Activated CD4-positive, alpha-beta memory T cell treated with anti-CD3 and anti-CD28 coated beads for 36 hours (primary cell): ENCODE measurements at regions not wholly inside any gene's neighbourhood (a gene's known extent, or its start where the extent isn't known, plus 50 kb on each side); places are given as distances from the start of the nearest gene placed in this dataset.

Experiments used
- CTCF ChIA-PET: fragments of 350-600 bp; sonication (Branson Sonifier 250); formaldehyde crosslinking; loops from one replicate; lab custom pipeline; 2021; ENCODE audit warnings: antibody characterized with exemption, inconsistent platforms; lab: Charles Lee
- POLR2A ChIA-PET: fragments of 350-600 bp; sonication (Branson Sonifier 250); formaldehyde crosslinking; loops from one replicate; lab custom pipeline; 2021; ENCODE audit warnings: antibody characterized with exemption; lab: Charles Lee
- DNase-seq: peaks from one replicate; pipeline ENCODE4 v3.0.0-alpha.2; 2020
- H3K27ac Mint-ChIP-seq: one replicate; pipeline ENCODE4 v1.8.0; 2021; ENCODE audit warnings: mixed read lengths
- H3K27me3 Mint-ChIP-seq: one replicate; pipeline ENCODE4 v1.8.0; 2021; ENCODE audit warnings: mixed read lengths
- H3K36me3 Mint-ChIP-seq: one replicate; pipeline ENCODE4 v1.8.0; 2021; ENCODE audit warnings: mixed read lengths
- H3K4me1 Mint-ChIP-seq: one replicate; pipeline ENCODE4 v1.8.0; 2021; ENCODE audit warnings: low read depth, mixed read lengths
- H3K4me3 Mint-ChIP-seq: one replicate; pipeline ENCODE4 v1.8.0; 2021; ENCODE audit warnings: mild to moderate bottlenecking, mixed read lengths
- H3K9me3 Mint-ChIP-seq: one replicate; pipeline ENCODE4 v1.8.0; 2021; ENCODE audit warnings: mixed read lengths
- intact Hi-C: fragments of 100-400 bp; cut with micrococcal nuclease; formaldehyde crosslinking; loops from one replicate; pipeline ENCODE4 v1.15.1; 2023

DNA sequence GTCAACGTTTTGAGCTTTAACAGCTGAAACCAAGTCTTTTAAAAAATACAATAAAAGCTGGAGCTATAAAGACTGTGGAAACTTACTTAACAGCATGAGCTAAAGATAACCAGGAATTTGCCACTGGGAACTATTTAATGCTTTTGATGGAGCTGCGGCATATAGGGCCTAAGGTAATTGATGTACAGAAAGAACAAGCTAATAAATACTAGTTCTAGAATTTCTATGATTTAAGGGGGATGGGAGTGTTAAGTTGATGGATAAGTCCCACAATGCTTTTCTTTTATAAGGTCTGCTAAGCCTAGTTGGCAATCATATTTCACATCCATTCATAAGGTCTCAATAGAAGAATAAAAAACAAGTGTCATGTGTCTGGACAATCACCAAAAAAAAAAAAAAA is 334.0 kb upstream of the DMAC1 start:
- Mint-ChIP-seq H3K27me3 (peaks cover 6% of the 10 kb centered on the region), H3K4me1 (no peaks in the 10 kb centered on the region), H3K36me3 (no peaks in the 10 kb centered on the region), H3K27ac (no peak overlapping the region), H3K9me3 (no peaks in the 10 kb centered on the region), H3K4me3 (no peak overlapping the region)
- intact Hi-C loops = no loop called here
- DNase-seq = no peak
- ChIA-PET CTCF (no interaction called here), POLR2A (no interaction called here)

- Mint-ChIP-seq H3K4me3 (no peak overlapping the region), H3K36me3 (no peaks in the 10 kb centered on the region), H3K4me1 (peaks cover 17% of the 10 kb centered on the region), H3K9me3 (no peaks in the 10 kb centered on the region), H3K27ac (peak overlapping the region; percentile 44), H3K27me3 (no peaks in the 10 kb centered on the region)
- intact Hi-C loops = loop anchor here (1.0 to 5.0 kb wide), 3 partner anchors 72 to 316 kb away; no protein-coding TSS in a partner anchor
- ChIA-PET POLR2A (no interaction called here), CTCF (interaction anchor here (0.8 kb wide), 1 partner anchor 134 kb away, joined by 3 read pairs; no protein-coding TSS in a partner anchor)
- peak; percentile 18 for DNase-seq
Observed at GRCh38 chr9:8115570-8115969, 316.0 kb upstream of the DMAC1 start.

GRCh38 chr9:8114826-8115225 is 315.2 kb upstream of the DMAC1 start:
- ChIA-PET POLR2A (no interaction called here), CTCF (no interaction called here)
- peak overlapping the region; percentile 14 for H3K27ac Mint-ChIP-seq
- H3K36me3 Mint-ChIP-seq = no peaks in the 10 kb centered on the region
- intact Hi-C loops = loop anchor here (1.0 to 5.0 kb wide), 3 partner anchors 72 to 316 kb away; no protein-coding TSS in a partner anchor
- no peaks in the 10 kb centered on the region for H3K27me3 Mint-ChIP-seq
- H3K9me3 Mint-ChIP-seq = no peaks in the 10 kb centered on the region
- DNase-seq = no peak
- H3K4me1 Mint-ChIP-seq = peaks cover 17% of the 10 kb centered on the region
- H3K4me3 Mint-ChIP-seq = no peak overlapping the region

DNA sequence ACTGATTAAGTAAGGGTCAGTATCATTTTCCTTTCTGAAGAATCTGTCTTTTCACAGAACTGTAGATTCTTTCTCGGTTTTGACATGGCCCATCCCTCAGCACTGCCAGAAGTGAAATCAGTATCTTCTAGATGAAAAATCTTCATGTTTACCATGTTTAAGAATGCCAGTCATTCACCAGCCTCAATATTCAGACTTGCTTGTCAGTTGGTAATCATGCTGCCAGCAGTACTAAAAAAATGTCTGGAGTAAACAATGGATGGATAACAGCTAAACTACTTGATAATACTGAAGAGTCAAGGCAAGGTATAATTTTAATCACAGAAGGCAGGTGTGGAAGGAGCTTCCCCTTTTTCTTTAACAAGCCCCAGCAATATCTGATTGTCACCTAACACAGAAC is 306.8 kb upstream of the DMAC1 start:
- no peak for DNase-seq
- intact Hi-C loops = no loop called here
- H3K4me1 Mint-ChIP-seq = no peaks in the 10 kb centered on the region
- H3K36me3 Mint-ChIP-seq = peaks cover 2% of the 10 kb centered on the region
- H3K27me3 Mint-ChIP-seq = peaks cover 3% of the 10 kb centered on the region
- no peak overlapping the region for H3K27ac Mint-ChIP-seq
- ChIA-PET CTCF (no interaction called here), POLR2A (no interaction called here)
- H3K4me3 Mint-ChIP-seq = no peak overlapping the region
- peaks cover 2% of the 10 kb centered on the region for H3K9me3 Mint-ChIP-seq

DNA sequence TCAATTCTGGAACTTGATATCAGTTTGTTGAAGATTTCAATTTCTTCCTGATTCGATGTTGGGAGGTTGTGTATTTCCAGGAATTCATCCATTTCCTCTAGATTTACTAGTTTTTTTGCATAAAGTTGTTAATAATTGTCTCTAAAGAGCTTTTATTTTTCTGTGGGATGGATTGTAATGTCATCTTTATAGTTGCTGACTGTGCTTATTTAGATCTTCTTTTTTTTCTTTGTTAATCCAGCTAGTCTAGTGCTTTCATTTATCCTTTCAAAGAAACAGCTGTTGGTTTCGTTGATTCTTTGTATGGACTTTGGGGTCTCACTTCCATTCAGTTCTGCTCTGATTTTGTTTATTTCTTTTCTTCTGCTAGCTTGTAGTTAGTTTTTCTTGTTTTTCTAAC is 302.0 kb upstream of the DMAC1 start:
- no peaks in the 10 kb centered on the region for H3K27me3 Mint-ChIP-seq
- peaks cover 6% of the 10 kb centered on the region for H3K9me3 Mint-ChIP-seq
- ChIA-PET CTCF (no interaction called here), POLR2A (no interaction called here)
- peaks cover 2% of the 10 kb centered on the region for H3K36me3 Mint-ChIP-seq
- H3K27ac Mint-ChIP-seq = no peak overlapping the region
- H3K4me3 Mint-ChIP-seq = no peak overlapping the region
- DNase-seq = no peak
- intact Hi-C loops = no loop called here
- no peaks in the 10 kb centered on the region for H3K4me1 Mint-ChIP-seq

GRCh38 chr9:8096091-8096490 is 296.5 kb upstream of the DMAC1 start:
- ChIA-PET CTCF (no interaction called here), POLR2A (no interaction called here)
- Mint-ChIP-seq H3K27ac (no peak overlapping the region), H3K9me3 (peaks cover 4% of the 10 kb centered on the region), H3K4me1 (no peaks in the 10 kb centered on the region), H3K4me3 (no peak overlapping the region), H3K36me3 (no peaks in the 10 kb centered on the region), H3K27me3 (no peaks in the 10 kb centered on the region)
- intact Hi-C loops = no loop called here
- DNase-seq = no peak

DNA sequence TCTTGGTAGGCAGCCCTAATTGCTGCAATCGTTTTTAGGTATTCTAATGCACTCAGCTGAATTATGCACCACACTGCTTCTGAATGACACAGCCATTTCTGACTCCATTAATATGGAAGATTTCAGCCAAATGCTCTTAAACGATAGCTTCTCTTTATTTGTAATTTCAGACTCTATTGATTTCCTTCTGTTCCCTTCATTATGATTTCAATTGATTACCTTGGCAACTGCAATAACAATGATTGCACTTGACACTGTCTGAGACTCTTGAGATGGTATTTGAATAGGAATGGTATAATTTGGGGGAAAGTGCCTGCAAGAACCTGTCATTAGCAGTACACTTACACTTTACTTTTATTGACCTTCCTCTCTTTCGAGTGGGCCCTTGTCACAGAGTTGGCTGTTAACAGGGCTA is 296.1 kb upstream of the DMAC1 start:
- Mint-ChIP-seq H3K36me3 (no peaks in the 10 kb centered on the region), H3K9me3 (peaks cover 4% of the 10 kb centered on the region), H3K27ac (no peak overlapping the region), H3K4me3 (no peak overlapping the region), H3K4me1 (no peaks in the 10 kb centered on the region), H3K27me3 (no peaks in the 10 kb centered on the region)
- POLR2A ChIA-PET = no interaction called here
- CTCF ChIA-PET = no interaction called here
- no peak for DNase-seq
- intact Hi-C loops = no loop called here

DNA sequence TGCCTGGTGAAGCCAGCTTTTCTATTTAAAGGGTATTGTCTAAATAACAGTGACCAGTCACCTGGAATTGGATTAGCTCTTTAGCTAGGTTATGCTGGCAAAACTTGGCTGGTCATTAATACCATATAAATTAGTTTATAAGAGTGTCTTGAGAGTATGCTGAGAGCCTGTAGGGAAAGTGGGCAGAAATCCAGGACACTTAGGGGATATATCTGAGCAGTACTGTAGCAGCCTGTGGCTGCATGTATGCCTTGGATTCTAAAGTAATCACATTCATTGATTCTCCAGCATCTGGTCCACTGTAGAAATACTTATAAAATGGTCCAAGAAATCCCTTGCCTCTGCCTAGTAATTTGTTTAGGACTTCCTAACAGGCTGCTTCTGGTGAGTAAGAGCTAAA is 288.9 kb upstream of the DMAC1 start:
- H3K9me3 Mint-ChIP-seq = no peaks in the 10 kb centered on the region
- intact Hi-C loops = no loop called here
- H3K4me3 Mint-ChIP-seq = no peak overlapping the region
- H3K4me1 Mint-ChIP-seq = no peaks in the 10 kb centered on the region
- POLR2A ChIA-PET = no interaction called here
- DNase-seq = no peak
- H3K27me3 Mint-ChIP-seq = peaks cover 2% of the 10 kb centered on the region
- peaks cover 2% of the 10 kb centered on the region for H3K36me3 Mint-ChIP-seq
- H3K27ac Mint-ChIP-seq = no peak overlapping the region
- CTCF ChIA-PET = no interaction called here

DNA sequence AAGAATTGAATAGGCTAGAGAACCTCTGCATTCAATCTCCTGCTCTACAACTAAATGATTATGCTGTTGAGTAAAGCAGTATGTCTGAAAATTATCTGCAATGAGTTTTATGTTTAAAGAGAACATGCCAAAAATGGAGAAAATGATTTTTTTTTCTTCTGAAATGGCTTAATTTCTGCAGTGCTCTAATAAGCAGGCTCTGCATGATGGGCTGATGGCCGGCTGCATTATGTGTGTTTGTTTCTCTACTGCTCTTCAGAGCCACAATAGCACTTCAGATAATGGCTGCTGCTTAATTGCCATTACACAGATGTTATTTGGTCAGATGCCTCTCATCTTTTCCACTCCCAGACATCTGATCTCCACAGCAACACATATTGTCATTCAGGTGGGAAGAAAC is 286.4 kb upstream of the DMAC1 start:
- ChIA-PET POLR2A (no interaction called here), CTCF (interaction anchor here (0.6 kb wide), 1 partner anchor 330 kb away, joined by 3 read pairs; no protein-coding TSS in a partner anchor)
- Mint-ChIP-seq H3K4me3 (no peak overlapping the region), H3K27ac (no peak overlapping the region), H3K9me3 (no peaks in the 10 kb centered on the region), H3K36me3 (peaks cover 2% of the 10 kb centered on the region), H3K4me1 (no peaks in the 10 kb centered on the region), H3K27me3 (peaks cover 8% of the 10 kb centered on the region)
- DNase-seq = no peak
- intact Hi-C loops = no loop called here

DNA sequence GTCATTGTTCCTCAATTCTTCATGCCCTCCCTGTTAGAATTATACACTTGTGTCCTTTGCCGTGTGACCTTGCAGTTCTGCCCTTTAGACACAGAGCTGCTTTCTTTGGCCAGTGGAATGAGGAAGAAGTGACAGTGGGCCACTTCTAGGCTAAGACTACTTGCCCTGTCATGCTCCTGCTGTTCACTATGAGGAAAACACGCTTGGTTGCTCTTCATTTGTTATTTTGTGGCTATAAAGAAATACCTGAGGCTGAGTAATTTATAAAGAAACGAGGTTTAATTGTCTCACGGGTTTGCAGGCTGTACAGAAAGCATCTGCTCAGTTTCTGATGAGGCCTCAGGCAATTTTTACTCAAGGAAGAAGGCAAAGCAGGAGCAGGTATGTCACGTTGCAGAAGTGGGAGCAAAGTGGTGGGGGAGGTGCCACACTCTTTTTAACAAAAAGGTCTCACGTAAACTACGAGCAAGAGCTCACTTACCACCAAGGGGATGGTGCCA is 279.1 kb upstream of the DMAC1 start:
- Mint-ChIP-seq H3K27ac (no peak overlapping the region), H3K4me1 (no peaks in the 10 kb centered on the region), H3K27me3 (peaks cover 8% of the 10 kb centered on the region), H3K9me3 (peaks cover 5% of the 10 kb centered on the region), H3K36me3 (peaks cover under 1% of the 10 kb centered on the region), H3K4me3 (no peak overlapping the region)
- POLR2A ChIA-PET = no interaction called here
- CTCF ChIA-PET = no interaction called here
- no peak for DNase-seq
- intact Hi-C loops = no loop called here

- H3K9me3 Mint-ChIP-seq = peaks cover 3% of the 10 kb centered on the region
Observed at GRCh38 chr9:8074713-8075286, 275.2 kb upstream of the DMAC1 start.

GRCh38 chr9:8071445-8071798 is 271.8 kb upstream of the DMAC1 start:
- POLR2A ChIA-PET = no interaction called here
- no peak overlapping the region for H3K27ac Mint-ChIP-seq
- CTCF ChIA-PET = no interaction called here
- no peak overlapping the region for H3K4me3 Mint-ChIP-seq
- intact Hi-C loops = no loop called here
- H3K9me3 Mint-ChIP-seq = no peaks in the 10 kb centered on the region
- no peaks in the 10 kb centered on the region for H3K36me3 Mint-ChIP-seq
- peaks cover 1% of the 10 kb centered on the region for H3K27me3 Mint-ChIP-seq
- DNase-seq = no peak
- no peaks in the 10 kb centered on the region for H3K4me1 Mint-ChIP-seq

More at GRCh38 chr9:8074713-8075286, 275.2 kb upstream of the DMAC1 start:
- CTCF ChIA-PET = no interaction called here
- intact Hi-C loops = no loop called here
- no peak for DNase-seq
- Mint-ChIP-seq H3K27me3 (peaks cover 1% of the 10 kb centered on the region), H3K4me3 (no peak overlapping the region), H3K36me3 (no peaks in the 10 kb centered on the region), H3K4me1 (no peaks in the 10 kb centered on the region), H3K27ac (no peak overlapping the region)
- POLR2A ChIA-PET = no interaction called here

GRCh38 chr9:8070779-8071444 is 271.3 kb upstream of the DMAC1 start:
- no peak overlapping the region for H3K27ac Mint-ChIP-seq
- no peaks in the 10 kb centered on the region for H3K9me3 Mint-ChIP-seq
- ChIA-PET CTCF (no interaction called here), POLR2A (no interaction called here)
- H3K27me3 Mint-ChIP-seq = peaks cover 1% of the 10 kb centered on the region
- H3K4me1 Mint-ChIP-seq = no peaks in the 10 kb centered on the region
- H3K4me3 Mint-ChIP-seq = no peak overlapping the region
- intact Hi-C loops = no loop called here
- DNase-seq = no peak
- H3K36me3 Mint-ChIP-seq = no peaks in the 10 kb centered on the region
